GM21390 (cell line): ENCODE measurements at regions not wholly inside any gene's neighbourhood (a gene's known extent, or its start where the extent isn't known, plus 50 kb on each side); places are given as distances from the start of the nearest gene placed in this dataset.

ENCODE experiments used
- ATAC-seq: cut with Tn5 transposase; IDR thresholded peaks from one replicate; pipeline ENCODE4 v1.9.1; 2021; ENCODE audit not compliant: unreplicated experiment

GRCh38 chr17:34114174-34114573, 140.9 kb upstream of the CCL2 start:
- no peak for ATAC-seq

GRCh38 chr17:34116306-34116705, 138.8 kb upstream of the CCL2 start:
- ATAC-seq: no peak

GRCh38 chr17:34117332-34117731, 137.8 kb upstream of the CCL2 start:
- ATAC-seq: no peak

- no peak for ATAC-seq
Measured at GRCh38 chr17:34117811-34118210, 137.3 kb upstream of the CCL2 start.

- no peak for ATAC-seq
Measured at GRCh38 chr17:34118564-34118963, 136.5 kb upstream of the CCL2 start.

GRCh38 chr17:34121311-34121710, 133.8 kb upstream of the CCL2 start:
- ATAC-seq: no peak

GRCh38 chr17:34122515-34122914, 132.6 kb upstream of the CCL2 start:
- ATAC-seq: no peak

- no peak for ATAC-seq
Measured at GRCh38 chr17:34125010-34125409, 130.1 kb upstream of the CCL2 start.

GRCh38 chr17:34125921-34126320, 129.2 kb upstream of the CCL2 start:
- no peak for ATAC-seq

- ATAC-seq: no peak
Measured at GRCh38 chr17:34126496-34126895, 128.6 kb upstream of the CCL2 start.

- ATAC-seq: no peak
Measured at GRCh38 chr17:34126965-34127364, 128.1 kb upstream of the CCL2 start.

GRCh38 chr17:34130544-34130943, 124.5 kb upstream of the CCL2 start:
- ATAC-seq: no peak

GRCh38 chr17:34131386-34131785, 123.7 kb upstream of the CCL2 start:
- no peak for ATAC-seq

- ATAC-seq: no peak
Measured at GRCh38 chr17:34133350-34133749, 121.7 kb upstream of the CCL2 start.

GRCh38 chr17:34135841-34136240, 119.2 kb upstream of the CCL2 start:
- ATAC-seq: no peak

- ATAC-seq: no peak
Measured at GRCh38 chr17:34140006-34140405, 115.1 kb upstream of the CCL2 start.

GRCh38 chr17:34141590-34141989, 113.5 kb upstream of the CCL2 start:
- no peak for ATAC-seq

GRCh38 chr17:34143430-34143829, 111.7 kb upstream of the CCL2 start:
- ATAC-seq: no peak

- no peak for ATAC-seq
Measured at GRCh38 chr17:34146440-34147043, 108.5 kb upstream of the CCL2 start.

GRCh38 chr17:34151102-34151501, 104.0 kb upstream of the CCL2 start:
- ATAC-seq: no peak

GRCh38 chr17:34153991-34154390, 101.1 kb upstream of the CCL2 start:
- no peak for ATAC-seq

- ATAC-seq: no peak
Measured at GRCh38 chr17:34154961-34155730, 99.9 kb upstream of the CCL2 start.

GRCh38 chr17:34155947-34156346, 99.1 kb upstream of the CCL2 start:
- no peak for ATAC-seq
